ENCODE measurements at regions not wholly inside any gene's neighbourhood (a gene's known extent, or its start where the extent isn't known, plus 50 kb on each side); places are given as distances from the start of the nearest gene placed in this dataset.

- H3K27me3 ChIP-seq (replicated peaks; ENCODE audit: insufficient read depth, low read length) = no peaks in the 10 kb centered on the region
- no peak for DNase-seq
- TF ChIP-seq EZH2 (optimal IDR thresholded peaks at IDR 0.05; ENCODE audit: low read depth, low read length) (no peak), EZH2phosphoT487 (IDR thresholded peaks at IDR 0.05; ENCODE audit: low read length) (no peak), CTCF (IDR thresholded peaks at IDR 0.05; ENCODE audit: low read length) (no peak)
- no peaks in the 10 kb centered on the region for H3K9me2 ChIP-seq (replicated peaks; ENCODE audit: insufficient read depth, low read length)
- H3K4me3 ChIP-seq (ENCODE audit: low read length) = no peak overlapping the region
- H3F3A ChIP-seq (ENCODE audit: insufficient read depth, low read length) = no peaks in the 10 kb centered on the region
- H3K9ac ChIP-seq (ENCODE audit: low read length) = no peak overlapping the region
- H3K4me2 ChIP-seq (ENCODE audit: low read depth, low read length) = no peak overlapping the region
- no peak overlapping the region for H3K27ac ChIP-seq (ENCODE audit: low read length)
- no peaks in the 10 kb centered on the region for H3K4me1 ChIP-seq (ENCODE audit: low read length)
- H4K20me1 ChIP-seq (ENCODE audit: insufficient read depth, low read length) = no peaks in the 10 kb centered on the region
- H3K9me3 ChIP-seq (replicated peaks; ENCODE audit: insufficient read depth, low read length) = no peaks in the 10 kb centered on the region
- no peaks in the 10 kb centered on the region for H3K36me3 ChIP-seq (replicated peaks; ENCODE audit: insufficient read depth, low read length)
- H3K79me2 ChIP-seq (ENCODE audit: low read length) = no peaks in the 10 kb centered on the region
- no peak overlapping the region for H2AFZ ChIP-seq (ENCODE audit: low read length)
Observed at GRCh38 chr12:97082029-97082428, 175.0 kb downstream of the NEDD1 start.

- Histone ChIP-seq H3K4me3 (ENCODE audit: low read length) (no peak overlapping the region), H2AFZ (ENCODE audit: low read length) (no peak overlapping the region), H4K20me1 (ENCODE audit: insufficient read depth, low read length) (no peaks in the 10 kb centered on the region), H3K9me2 (replicated peaks; ENCODE audit: insufficient read depth, low read length) (no peaks in the 10 kb centered on the region), H3K27ac (ENCODE audit: low read length) (no peak overlapping the region), H3K4me1 (ENCODE audit: low read length) (no peaks in the 10 kb centered on the region), H3F3A (ENCODE audit: insufficient read depth, low read length) (no peaks in the 10 kb centered on the region), H3K9ac (ENCODE audit: low read length) (no peak overlapping the region), H3K27me3 (replicated peaks; ENCODE audit: insufficient read depth, low read length) (no peaks in the 10 kb centered on the region), H3K4me2 (ENCODE audit: low read depth, low read length) (no peak overlapping the region), H3K36me3 (replicated peaks; ENCODE audit: insufficient read depth, low read length) (no peaks in the 10 kb centered on the region), H3K79me2 (ENCODE audit: low read length) (no peaks in the 10 kb centered on the region), H3K9me3 (replicated peaks; ENCODE audit: insufficient read depth, low read length) (no peaks in the 10 kb centered on the region)
- TF ChIP-seq EZH2phosphoT487 (IDR thresholded peaks at IDR 0.05; ENCODE audit: low read length) (no peak), EZH2 (optimal IDR thresholded peaks at IDR 0.05; ENCODE audit: low read depth, low read length) (no peak), CTCF (IDR thresholded peaks at IDR 0.05; ENCODE audit: low read length) (no peak)
- no peak for DNase-seq
Observed at GRCh38 chr12:97093187-97093683, 186.2 kb downstream of the NEDD1 start.

GRCh38 chr12:97097734-97098133, 190.7 kb downstream of the NEDD1 start:
- Histone ChIP-seq H3K4me1 (ENCODE audit: low read length) (no peaks in the 10 kb centered on the region), H3K4me3 (ENCODE audit: low read length) (no peak overlapping the region), H3K9ac (ENCODE audit: low read length) (no peak overlapping the region), H3K27me3 (replicated peaks; ENCODE audit: insufficient read depth, low read length) (no peaks in the 10 kb centered on the region), H3K4me2 (ENCODE audit: low read depth, low read length) (no peak overlapping the region), H3K27ac (ENCODE audit: low read length) (no peak overlapping the region), H3K36me3 (replicated peaks; ENCODE audit: insufficient read depth, low read length) (no peaks in the 10 kb centered on the region), H3K9me3 (replicated peaks; ENCODE audit: insufficient read depth, low read length) (no peaks in the 10 kb centered on the region), H2AFZ (ENCODE audit: low read length) (no peak overlapping the region), H4K20me1 (ENCODE audit: insufficient read depth, low read length) (no peaks in the 10 kb centered on the region), H3F3A (ENCODE audit: insufficient read depth, low read length) (no peaks in the 10 kb centered on the region), H3K79me2 (ENCODE audit: low read length) (no peaks in the 10 kb centered on the region), H3K9me2 (replicated peaks; ENCODE audit: insufficient read depth, low read length) (no peaks in the 10 kb centered on the region)
- no peak for DNase-seq
- TF ChIP-seq EZH2 (optimal IDR thresholded peaks at IDR 0.05; ENCODE audit: low read depth, low read length) = no peak
- TF ChIP-seq EZH2phosphoT487 (IDR thresholded peaks at IDR 0.05; ENCODE audit: low read length) = no peak
- no peak for TF ChIP-seq CTCF (IDR thresholded peaks at IDR 0.05; ENCODE audit: low read length)

Measured in MM.1S (cell line).